GM18858 (cell line): ENCODE measurements at regions not wholly inside any gene's neighbourhood (a gene's known extent, or its start where the extent isn't known, plus 50 kb on each side); places are given as distances from the start of the nearest gene placed in this dataset.
"Not testable (repeated sequence)": the region's sequence is repeated elsewhere in the genome, so short reads cannot be mapped to it uniquely, and the experiment has no call there.

ENCODE experiments used
- ATAC-seq: cut with Tn5 transposase; IDR thresholded peaks from one replicate; pipeline ENCODE4 v1.9.1; 2021; ENCODE audit not compliant: unreplicated experiment

DNA sequence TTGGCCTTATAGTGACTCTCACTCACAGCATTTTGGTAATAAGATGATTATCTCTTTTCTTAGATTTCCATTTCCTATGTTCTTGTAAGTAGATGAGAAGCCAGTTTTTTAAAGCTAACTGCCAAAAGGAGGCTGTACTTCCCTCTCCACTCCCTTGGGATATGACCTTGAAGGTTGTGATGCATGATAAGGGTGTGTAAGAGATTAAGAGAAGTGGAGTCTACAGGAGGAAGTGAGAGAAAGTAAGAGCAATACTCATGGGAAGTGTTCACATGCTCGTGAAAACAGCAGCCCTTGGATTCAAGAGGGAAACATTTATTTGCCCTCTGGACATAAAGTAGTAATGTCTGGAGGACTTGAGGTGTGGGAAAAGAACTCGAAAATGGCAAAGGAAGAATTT is 171.5 kb downstream of the EVA1A start:
- ATAC-seq: no peak

- no peak for ATAC-seq
These were observed 179.7 kb downstream of the EVA1A start for GRCh38 chr2:75381032-75381431.

GRCh38 chr2:75379476-75380210 is 180.3 kb upstream of the TACR1 start:
- ATAC-seq: no peak

- ATAC-seq: no peak
These were observed 176.6 kb upstream of the TACR1 start for GRCh38 chr2:75375646-75376582.

GRCh38 chr2:75374414-75374957 is 175.2 kb upstream of the TACR1 start:
- not testable (repeated sequence) for ATAC-seq

GRCh38 chr2:75367401-75367800 is 168.1 kb upstream of the TACR1 start:
- ATAC-seq: no peak

- no peak for ATAC-seq
These were observed 162.2 kb upstream of the TACR1 start for GRCh38 chr2:75361486-75361885.

GRCh38 chr2:75360945-75361344 is 161.6 kb upstream of the TACR1 start:
- no peak for ATAC-seq

DNA sequence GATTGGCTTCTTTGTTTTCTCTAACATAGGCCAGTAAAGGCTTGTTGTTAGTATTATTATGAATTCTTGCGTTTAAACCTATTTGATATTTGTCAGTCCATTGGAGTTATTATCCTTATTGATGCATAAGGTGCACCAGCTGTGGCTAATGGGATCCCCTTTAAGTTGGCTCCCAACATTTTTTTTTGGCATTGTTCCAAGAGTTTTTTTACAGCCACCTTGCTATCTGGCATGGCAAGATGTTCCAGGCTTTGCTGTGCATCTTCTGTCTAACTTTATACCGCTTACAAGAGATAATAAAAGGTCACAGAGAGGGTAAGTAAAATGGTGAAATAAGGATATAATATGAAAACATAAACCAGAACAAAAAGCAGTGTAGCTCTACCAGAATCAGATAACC is 157.5 kb upstream of the TACR1 start:
- no peak for ATAC-seq

DNA sequence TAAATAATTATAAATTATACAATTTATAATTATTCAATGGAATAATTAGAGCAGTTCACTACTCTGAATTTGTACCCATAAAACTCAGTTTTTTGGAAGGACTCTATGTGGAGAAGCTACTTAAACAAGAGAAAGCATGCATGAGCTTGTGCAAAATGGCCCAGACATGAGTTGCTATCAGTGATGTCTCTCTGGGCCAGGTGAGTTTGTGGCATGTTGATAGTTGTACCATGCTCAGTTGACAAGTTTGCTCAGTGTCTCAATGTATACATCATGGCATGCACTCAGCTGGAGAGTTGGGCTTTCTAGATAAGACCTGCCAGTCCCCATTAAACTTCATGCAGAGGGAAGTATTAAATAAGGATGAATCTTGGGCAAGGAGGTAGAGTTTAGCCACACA is 153.8 kb upstream of the TACR1 start:
- no peak for ATAC-seq

DNA sequence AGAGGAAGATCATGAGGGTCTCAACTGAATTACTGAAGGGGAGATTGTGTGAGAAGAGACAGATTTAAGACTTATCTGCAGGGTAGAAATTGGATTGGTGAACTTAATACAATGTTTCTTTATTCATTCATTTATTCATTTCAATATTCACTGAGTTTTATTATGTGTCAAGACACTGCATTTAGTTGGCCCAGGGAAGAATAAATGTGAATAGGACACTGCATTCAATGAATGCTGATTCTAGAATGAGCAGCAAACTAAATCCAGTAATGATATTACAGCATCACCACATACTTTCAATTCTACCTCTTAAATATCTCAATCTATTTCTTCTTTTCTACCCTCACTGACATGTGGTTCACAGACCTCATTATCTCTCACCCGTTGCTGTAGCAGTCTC is 149.0 kb upstream of the TACR1 start:
- ATAC-seq: no peak

- ATAC-seq: no peak
These were observed 144.8 kb upstream of the TACR1 start for GRCh38 chr2:75344146-75344545.

GRCh38 chr2:75342504-75343175 is 143.3 kb upstream of the TACR1 start:
- peak; percentile 86 for ATAC-seq

DNA sequence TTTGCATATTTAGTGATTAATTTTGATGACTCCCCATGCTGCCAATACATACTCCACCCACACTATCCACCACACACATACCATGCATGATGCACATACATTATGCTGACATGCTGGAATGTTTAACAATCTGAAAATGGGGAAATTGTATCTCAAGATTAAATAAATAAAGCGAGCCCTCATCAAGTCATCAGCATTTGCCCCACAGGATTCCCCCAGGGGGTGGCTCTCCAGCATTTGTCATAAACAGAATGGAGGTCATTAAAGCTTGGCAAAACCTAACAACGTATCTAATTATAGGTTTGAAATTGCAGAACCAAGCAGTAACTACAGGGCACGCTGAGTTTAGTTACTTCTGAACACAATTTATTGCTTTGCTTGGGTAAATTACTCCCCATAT is 141.2 kb upstream of the TACR1 start:
- ATAC-seq: no peak

DNA sequence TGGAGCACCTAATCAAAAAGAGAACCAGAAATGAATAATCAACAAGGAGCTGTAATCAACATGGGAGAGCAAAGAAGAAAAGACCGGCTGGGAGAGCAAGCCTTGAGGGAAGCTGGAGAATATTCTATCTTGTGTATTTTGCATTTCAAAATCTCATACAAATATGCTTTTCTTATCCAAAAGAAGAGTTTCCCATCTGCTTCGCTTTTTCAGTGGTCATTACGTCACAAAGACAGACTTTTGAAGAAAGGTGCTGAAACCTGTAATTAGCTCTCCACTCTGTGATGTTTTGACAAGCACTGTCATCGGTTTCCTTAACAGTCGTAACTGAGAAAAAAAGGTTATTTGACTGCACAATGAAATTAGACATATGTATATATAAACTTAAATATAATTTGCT is 139.1 kb upstream of the TACR1 start:
- ATAC-seq: no peak

- no peak for ATAC-seq
These were observed 138.3 kb upstream of the TACR1 start for GRCh38 chr2:75337619-75338018.

GRCh38 chr2:75337016-75337415 is 137.7 kb upstream of the TACR1 start:
- no peak for ATAC-seq

GRCh38 chr2:75336451-75336850 is 137.1 kb upstream of the TACR1 start:
- ATAC-seq: no peak

DNA sequence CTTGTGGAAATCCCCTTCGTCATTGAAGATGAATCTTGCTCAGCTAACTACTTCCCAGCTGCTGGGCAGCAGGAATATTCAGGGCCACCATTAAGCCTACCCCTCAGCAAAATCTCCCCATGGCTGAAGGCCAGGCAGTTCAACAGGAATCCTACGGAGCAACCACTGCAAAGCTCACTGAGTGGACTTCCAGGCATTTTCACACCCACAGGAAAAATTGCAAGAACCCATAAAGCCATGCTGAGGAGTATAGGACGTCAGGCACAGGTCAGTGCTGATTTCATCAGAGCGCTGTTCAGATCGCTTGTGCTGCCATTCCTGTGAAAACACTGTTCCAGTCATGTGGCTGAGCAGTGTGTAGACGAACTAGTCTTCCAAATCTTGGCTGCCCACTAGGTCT is 134.8 kb upstream of the TACR1 start:
- ATAC-seq: no peak

DNA sequence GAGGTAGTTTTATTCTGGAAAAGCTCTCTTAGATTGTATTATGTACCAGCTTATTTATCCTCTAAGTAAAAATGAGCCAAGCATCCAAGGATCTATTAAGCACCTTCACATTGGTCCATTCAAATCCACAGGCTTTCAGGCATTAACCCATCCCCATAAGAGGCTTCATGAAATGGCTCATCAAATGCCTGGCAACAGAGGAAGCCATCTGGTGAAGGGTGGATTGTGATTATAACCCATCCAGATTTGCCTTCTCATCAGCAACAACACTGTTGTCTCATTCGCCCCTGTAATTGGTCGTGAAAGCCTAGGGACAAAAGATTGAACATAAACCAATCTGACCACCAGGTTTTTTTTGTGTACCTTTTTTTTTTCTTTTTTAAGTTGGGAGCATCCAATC is 134.3 kb upstream of the TACR1 start:
- no peak for ATAC-seq

GRCh38 chr2:75328156-75328555 is 128.8 kb upstream of the TACR1 start:
- no peak for ATAC-seq
